ENCODE measurements at regions not wholly inside any gene's neighbourhood (a gene's known extent, or its start where the extent isn't known, plus 50 kb on each side); places are given as distances from the start of the nearest gene placed in this dataset.

- no peak for TF ChIP-seq ARID4B (CRISPR knock-in tag; IDR thresholded peaks at IDR 0.05; ENCODE audit: borderline replicate concordance)
- no peak for TF ChIP-seq ZNF232 (CRISPR knock-in tag; IDR thresholded peaks at IDR 0.05)
Measured at GRCh38 chr18:71327441-71327840, 1038.6 kb downstream of the SOCS6 start (continued).

- CTCF ChIA-PET, result no interaction called here
- POLR2A ChIA-PET, result no interaction called here
- Mint-ChIP-seq H3K36me3 (peaks cover 70% of the 10 kb centered on the region), H3K4me3 (no peak overlapping the region), H3K27me3 (ENCODE audit: low read depth) (peaks cover 16% of the 10 kb centered on the region), H3K9me3 (peaks cover 89% of the 10 kb centered on the region), H3K4me1 (no peaks in the 10 kb centered on the region), H3K27ac (no peak overlapping the region)
- TF ChIP-seq NR2C2 (CRISPR knock-in tag; IDR thresholded peaks at IDR 0.05), result no peak
- ATAC-seq (no peak), DNase-seq (ENCODE audit: low spot score) (no peak)
Measured at GRCh38 chr18:71326826-71327225, 1038.0 kb downstream of the SOCS6 start.

- ChIA-PET CTCF (no interaction called here), POLR2A (no interaction called here)
- Mint-ChIP-seq H3K27me3 (ENCODE audit: low read depth) (peaks cover 15% of the 10 kb centered on the region), H3K27ac (no peak overlapping the region), H3K4me1 (no peaks in the 10 kb centered on the region), H3K9me3 (peaks cover 90% of the 10 kb centered on the region), H3K36me3 (peaks cover 62% of the 10 kb centered on the region), H3K4me3 (no peak overlapping the region)
- ATAC-seq (no peak), DNase-seq (ENCODE audit: low spot score) (no peak)
- TF ChIP-seq NFATC4 (CRISPR knock-in tag; IDR thresholded peaks at IDR 0.05), result no peak
- TF ChIP-seq ZNF121 (CRISPR knock-in tag; IDR thresholded peaks at IDR 0.05), result no peak
- TF ChIP-seq IRF2 (CRISPR knock-in tag; IDR thresholded peaks at IDR 0.05; ENCODE audit: borderline replicate concordance, low read depth), result no peak
- no peak for TF ChIP-seq ZSCAN18 (CRISPR knock-in tag; IDR thresholded peaks at IDR 0.05)
- no peak for TF ChIP-seq RORB (CRISPR knock-in tag; IDR thresholded peaks at IDR 0.05)
- TF ChIP-seq PREB (CRISPR knock-in tag; IDR thresholded peaks at IDR 0.05; ENCODE audit: borderline replicate concordance), result no peak
- TF ChIP-seq RELA (CRISPR knock-in tag; IDR thresholded peaks at IDR 0.05; ENCODE audit: borderline replicate concordance), result no peak
- TF ChIP-seq CREB1 (CRISPR knock-in tag; IDR thresholded peaks at IDR 0.05), result no peak
- TF ChIP-seq STAT6 (CRISPR knock-in tag; conservative IDR thresholded peaks at IDR 0.05; ENCODE audit: low read depth), result no peak
- TF ChIP-seq FOXJ3 (CRISPR knock-in tag; IDR thresholded peaks at IDR 0.05; ENCODE audit: borderline replicate concordance), result no peak
- no peak for TF ChIP-seq ZNF219 (CRISPR knock-in tag; IDR thresholded peaks at IDR 0.05; ENCODE audit: borderline replicate concordance)
- no peak for TF ChIP-seq GABPB1 (CRISPR knock-in tag; IDR thresholded peaks at IDR 0.05)
- no peak for TF ChIP-seq SP1 (CRISPR knock-in tag; conservative IDR thresholded peaks at IDR 0.05)
- no peak for TF ChIP-seq AR (CRISPR knock-in tag; IDR thresholded peaks at IDR 0.05)
- TF ChIP-seq SMAD3 (CRISPR knock-in tag; IDR thresholded peaks at IDR 0.05; ENCODE audit: borderline replicate concordance), result no peak
- TF ChIP-seq E2F4 (CRISPR knock-in tag; IDR thresholded peaks at IDR 0.05; ENCODE audit: borderline replicate concordance, low read depth), result no peak
- TF ChIP-seq FOXK1 (CRISPR knock-in tag; IDR thresholded peaks at IDR 0.05), result no peak
Measured at GRCh38 chr18:71324356-71324755, 1035.5 kb downstream of the SOCS6 start.
